ENCODE measurements at regions not wholly inside any gene's neighbourhood (a gene's known extent, or its start where the extent isn't known, plus 50 kb on each side); places are given as distances from the start of the nearest gene placed in this dataset.

DNA sequence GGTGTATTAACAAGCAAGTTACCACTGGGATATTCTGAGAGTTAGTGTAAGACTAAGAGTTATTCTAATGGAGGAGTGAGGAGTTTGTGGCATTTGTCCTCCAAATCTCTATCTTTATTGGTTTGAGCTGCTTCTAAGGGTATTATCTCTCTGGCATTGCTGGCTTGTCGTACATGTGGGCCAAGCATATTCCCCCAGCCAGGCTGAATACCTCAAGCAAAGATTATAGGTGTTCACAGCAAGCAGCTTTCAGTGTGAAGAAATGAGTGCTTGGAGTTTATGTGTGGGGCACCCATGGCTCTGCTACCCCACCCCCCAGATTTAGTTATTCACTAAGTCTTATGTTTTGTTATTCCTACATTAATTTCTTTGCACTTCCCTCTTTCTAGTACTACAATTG is 193.6 kb upstream of the FANCL start:
- TF ChIP-seq CTCF (conservative IDR thresholded peaks at IDR 0.05) (no peak), EZH2 (IDR thresholded peaks at IDR 0.05; ENCODE audit: low read depth) (no peak)

All from PC-9 (cell line).